K562 (cell line): ENCODE measurements at regions not wholly inside any gene's neighbourhood (a gene's known extent, or its start where the extent isn't known, plus 50 kb on each side); places are given as distances from the start of the nearest gene placed in this dataset.

Source experiments
- ATAC-seq: fragments of 200-7000 bp; cut with Tn5 transposase; 3 replicates; pipeline ENCODE4 v1.9.1; 2020; ENCODE audit warnings: moderate library complexity
- BruUV-seq: library from RNA; stranded (reverse); fragments of 400-500 nt; replicated peaks from 2 replicates; lab custom pipeline; 2021; lab: Mats Ljungman, UMichigan
- CTCF ChIA-PET: fragments of 300-600 bp; formaldehyde crosslinking; extraction: SDS; loops from one replicate; lab custom pipeline; 2021; ENCODE audit warnings: low intra/inter-chr PET ratio; lab: Yijun Ruan, JAX
- POLR2A ChIA-PET: fragments of 300-600, 350-650 bp; sonication (Branson Sonifier 250); formaldehyde crosslinking; extraction: SDS; loops from one replicate; lab custom pipeline; 2021; ENCODE audit warnings: antibody characterized with exemption, inconsistent platforms; lab: Yijun Ruan, JAX
- DNase-seq, 4 experiments: peaks; one replicate each; pipeline versions ENCODE4 v3.0.0 to v3.0.0-alpha.2; 2011 to 2018; ENCODE audit warnings: low spot score in 3 of 4, mixed read lengths in 3 of 4; ENCODE audit errors: extremely low read depth in 1 of 4
- FAIRE-seq: peaks from 2 replicates; lab custom pipeline; 2011; peaks lifted over from hg19 to GRCh38; lab: Jason Lieb, UNC
- H2AFZ ChIP-seq: 2 replicates; pipeline ENCODE4 v1.6.0; 2011; ENCODE audit warnings: low read depth, low read length, control low read depth, inconsistent platforms
- H3K27ac ChIP-seq: fragments of 200-600 bp; 3 replicates; pipeline ENCODE4 v1.8.0; 2011; ENCODE audit warnings: low read depth, mild to moderate bottlenecking, control low read depth, inconsistent platforms, low read length, moderate library complexity, mixed read lengths; ENCODE audit errors: extremely low read depth
- H3K27me3 ChIP-seq, 2 experiments: fragments of 300-600 bp in 1 of 2; 2 replicates in 1 of 2; 3 replicates in 1 of 2; pipeline versions ENCODE4 v1.6.0 to v1.8.0; 2011; ENCODE audit warnings: inconsistent platforms in 2 of 2, low read length in 2 of 2, mild to moderate bottlenecking in 1 of 2, mixed read lengths in 1 of 2, moderate library complexity in 1 of 2; ENCODE audit not compliant: control insufficient read depth in 2 of 2, insufficient read depth in 2 of 2
- H3K36me3 ChIP-seq: fragments of 300-600 bp; 3 replicates; pipeline ENCODE4 v1.8.0; 2011; ENCODE audit warnings: mild to moderate bottlenecking, low read length, inconsistent platforms; ENCODE audit not compliant: control insufficient read depth, insufficient read depth
- H3K4me1 ChIP-seq, 2 experiments: fragments of 200-600 bp in 1 of 2; replicated peaks in 1 of 2; 2 replicates in 1 of 2; 3 replicates in 1 of 2; pipeline versions ENCODE4 v1.5.1 to v1.8.0; 2011; ENCODE audit warnings: inconsistent platforms in 2 of 2, low read length in 2 of 2, mild to moderate bottlenecking in 1 of 2, mixed read lengths in 1 of 2, moderate library complexity in 1 of 2; ENCODE audit not compliant: control insufficient read depth in 2 of 2, insufficient read depth in 2 of 2
- H3K4me2 ChIP-seq: 2 replicates; pipeline ENCODE4 v1.6.1; 2011; ENCODE audit warnings: low read length, control low read depth, inconsistent platforms, mixed read lengths; ENCODE audit not compliant: insufficient read depth
- H3K4me3 ChIP-seq: fragments of 200-600 bp; sonication (generic), shearing (Covaris generic); 2 replicates; pipeline ENCODE4 v1.5.1; 2016; ENCODE audit warnings: control low read depth, inconsistent platforms
- H3K79me2 ChIP-seq: fragments of 200-600 bp; 3 replicates; pipeline ENCODE4 v1.8.0; 2011; ENCODE audit warnings: low read length, inconsistent platforms; ENCODE audit not compliant: control insufficient read depth, insufficient read depth
- H3K9ac ChIP-seq, 2 experiments: 2 replicates each; pipeline versions ENCODE4 v1.6.0 to v1.6.1; 2011; ENCODE audit warnings: low read depth in 2 of 2, low read length in 2 of 2, control low read depth in 1 of 2, inconsistent platforms in 1 of 2, mild to moderate bottlenecking in 1 of 2, mixed read lengths in 1 of 2; ENCODE audit not compliant: insufficient read depth in 1 of 2
- H3K9me1 ChIP-seq: one replicate; pipeline ENCODE4 v1.6.0; 2011; ENCODE audit warnings: inconsistent platforms, mild to moderate bottlenecking, low read length, moderate library complexity; ENCODE audit not compliant: control insufficient read depth, insufficient read depth
- H3K9me3 ChIP-seq: replicated peaks from 2 replicates; pipeline ENCODE4 v1.5.1; 2011; ENCODE audit warnings: low read depth, low read length, inconsistent platforms; ENCODE audit not compliant: control insufficient read depth, insufficient read depth
- H4K20me1 ChIP-seq: replicated peaks from 2 replicates; pipeline ENCODE4 v1.6.1; 2011; ENCODE audit warnings: low read length, inconsistent platforms, mixed read lengths; ENCODE audit not compliant: control insufficient read depth, insufficient read depth
- BCOR ChIP-seq: fragments of 450-650 bp; IDR thresholded peaks from 2 replicates; pipeline ENCODE4 v1.6.1; 2016
- ZNF79 ChIP-seq: fragments of 250-450 bp; sonication (Bioruptor Pico); IDR thresholded peaks from 2 replicates; pipeline ENCODE4 v1.4.0; 2020; ENCODE audit warnings: low read depth, mild to moderate bottlenecking, moderate library complexity
- WGBS: fragments of 100-300 bp; shearing (Covaris generic); methylation state at CpG from one replicate; pipeline ENCODE4 v1.1.6; 2016; ENCODE audit warnings: low coverage, mixed read lengths; ENCODE audit not compliant: insufficient coverage; ENCODE audit errors: missing lambda C conversion rate; 5-methylcytosine and 5-hydroxymethylcytosine counted together
- in situ Hi-C: fragments of 300-500 bp; cut with MboI; formaldehyde crosslinking; loops from 4 replicates; pipeline ENCODE4 v1.15.0; 2018; ENCODE audit warnings: inconsistent platforms, mixed read lengths
- intact Hi-C: fragments of 100-400 bp; cut with micrococcal nuclease; formaldehyde crosslinking; loops from 2 replicates; pipeline ENCODE4 v1.14.2; 2022
- TF ChIP-seq, protein P1 (sequence below), 2 experiments: fragments of 450-650 bp; IDR thresholded peaks; 2 replicates each; pipeline ENCODE4 v1.6.1; 2016
- TF ChIP-seq, protein P2 (sequence below): fragments of 250-450 bp; sonication (Bioruptor Pico); IDR thresholded peaks from 2 replicates; pipeline ENCODE4 v1.4.0; 2020; ENCODE audit warnings: mild to moderate bottlenecking, moderate library complexity

DNA sequence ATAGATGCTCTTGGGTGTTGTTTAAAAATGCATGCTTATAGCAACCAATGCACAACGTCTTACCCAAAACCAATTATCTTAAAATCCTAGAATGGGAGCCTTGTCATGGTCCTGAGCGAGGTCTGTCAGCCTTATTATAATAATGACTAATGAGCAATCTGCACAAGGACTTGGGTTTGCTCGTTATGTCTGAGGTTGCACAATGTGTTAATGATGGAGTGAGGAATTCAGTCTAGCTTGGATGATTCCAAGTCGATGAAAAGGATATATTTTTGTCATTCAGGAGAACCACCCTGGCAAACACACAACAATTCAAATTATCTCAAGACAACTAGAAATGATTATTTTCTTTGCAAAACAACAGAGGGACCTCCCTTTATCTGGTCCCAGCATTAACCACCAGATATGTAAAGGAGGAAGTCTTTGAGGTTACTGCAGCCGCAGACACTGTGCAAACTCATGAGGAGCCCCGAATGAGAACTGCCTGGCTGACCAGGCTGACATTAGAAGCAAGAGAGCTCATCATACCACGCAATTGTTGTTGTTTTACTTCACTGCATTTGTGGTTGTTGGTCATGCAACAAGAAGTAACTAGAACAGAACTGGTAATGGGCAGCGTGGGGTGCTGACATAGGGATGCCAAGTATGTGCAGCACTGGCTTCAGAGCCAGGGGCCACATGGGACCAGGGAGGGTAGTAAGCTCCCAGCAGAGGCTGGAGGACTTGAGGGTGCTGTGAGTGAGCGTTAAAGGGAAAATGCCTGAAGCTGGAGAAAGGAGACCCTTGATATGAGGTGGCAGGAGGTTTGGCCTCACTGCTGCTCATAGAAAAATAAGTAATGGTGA is 488.3 kb downstream of the CDH26 start (continued):
- TF ChIP-seq, protein P1, sequence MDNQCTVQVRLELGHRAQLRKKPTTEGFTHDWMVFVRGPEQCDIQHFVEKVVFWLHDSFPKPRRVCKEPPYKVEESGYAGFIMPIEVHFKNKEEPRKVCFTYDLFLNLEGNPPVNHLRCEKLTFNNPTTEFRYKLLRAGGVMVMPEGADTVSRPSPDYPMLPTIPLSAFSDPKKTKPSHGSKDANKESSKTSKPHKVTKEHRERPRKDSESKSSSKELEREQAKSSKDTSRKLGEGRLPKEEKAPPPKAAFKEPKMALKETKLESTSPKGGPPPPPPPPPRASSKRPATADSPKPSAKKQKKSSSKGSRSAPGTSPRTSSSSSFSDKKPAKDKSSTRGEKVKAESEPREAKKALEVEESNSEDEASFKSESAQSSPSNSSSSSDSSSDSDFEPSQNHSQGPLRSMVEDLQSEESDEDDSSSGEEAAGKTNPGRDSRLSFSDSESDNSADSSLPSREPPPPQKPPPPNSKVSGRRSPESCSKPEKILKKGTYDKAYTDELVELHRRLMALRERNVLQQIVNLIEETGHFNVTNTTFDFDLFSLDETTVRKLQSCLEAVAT (IDR thresholded peaks at IDR 0.05) = no peak
- TF ChIP-seq, protein P2, sequence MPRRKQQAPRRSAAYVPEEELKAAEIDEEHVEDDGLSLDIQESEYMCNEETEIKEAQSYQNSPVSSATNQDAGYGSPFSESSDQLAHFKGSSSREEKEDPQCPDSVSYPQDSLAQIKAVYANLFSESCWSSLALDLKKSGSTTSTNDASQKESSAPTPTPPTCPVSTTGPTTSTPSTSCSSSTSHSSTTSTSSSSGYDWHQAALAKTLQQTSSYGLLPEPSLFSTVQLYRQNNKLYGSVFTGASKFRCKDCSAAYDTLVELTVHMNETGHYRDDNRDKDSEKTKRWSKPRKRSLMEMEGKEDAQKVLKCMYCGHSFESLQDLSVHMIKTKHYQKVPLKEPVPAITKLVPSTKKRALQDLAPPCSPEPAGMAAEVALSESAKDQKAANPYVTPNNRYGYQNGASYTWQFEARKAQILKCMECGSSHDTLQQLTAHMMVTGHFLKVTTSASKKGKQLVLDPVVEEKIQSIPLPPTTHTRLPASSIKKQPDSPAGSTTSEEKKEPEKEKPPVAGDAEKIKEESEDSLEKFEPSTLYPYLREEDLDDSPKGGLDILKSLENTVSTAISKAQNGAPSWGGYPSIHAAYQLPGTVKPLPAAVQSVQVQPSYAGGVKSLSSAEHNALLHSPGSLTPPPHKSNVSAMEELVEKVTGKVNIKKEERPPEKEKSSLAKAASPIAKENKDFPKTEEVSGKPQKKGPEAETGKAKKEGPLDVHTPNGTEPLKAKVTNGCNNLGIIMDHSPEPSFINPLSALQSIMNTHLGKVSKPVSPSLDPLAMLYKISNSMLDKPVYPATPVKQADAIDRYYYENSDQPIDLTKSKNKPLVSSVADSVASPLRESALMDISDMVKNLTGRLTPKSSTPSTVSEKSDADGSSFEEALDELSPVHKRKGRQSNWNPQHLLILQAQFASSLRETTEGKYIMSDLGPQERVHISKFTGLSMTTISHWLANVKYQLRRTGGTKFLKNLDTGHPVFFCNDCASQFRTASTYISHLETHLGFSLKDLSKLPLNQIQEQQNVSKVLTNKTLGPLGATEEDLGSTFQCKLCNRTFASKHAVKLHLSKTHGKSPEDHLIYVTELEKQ (CRISPR knock-in tag) = no peak
- TF ChIP-seq, all 486 proteins: peak for 0

DNA sequence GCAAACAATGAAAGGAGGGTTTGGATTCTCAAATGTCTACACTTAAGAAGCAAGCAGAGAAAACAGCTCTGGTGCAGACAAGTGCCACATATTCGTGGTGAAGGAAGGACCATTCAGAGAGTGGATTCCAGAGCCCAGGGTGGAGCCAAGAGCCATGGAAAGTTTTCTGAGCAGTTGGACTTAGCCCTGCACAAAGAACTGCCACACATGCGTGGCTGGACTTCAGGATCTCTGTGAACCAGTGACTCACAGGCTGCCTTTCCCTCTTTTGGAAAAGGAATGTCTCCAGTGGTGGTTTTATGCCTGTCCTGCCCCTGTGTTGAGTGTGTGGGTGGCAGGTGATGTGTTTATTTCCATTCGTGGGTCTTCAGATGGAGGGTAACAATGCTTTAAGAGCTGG is 489.5 kb downstream of the CDH26 start:
- no peak for ATAC-seq
- Histone ChIP-seq H2AFZ (no peak overlapping the region), H3K9ac (no peak overlapping the region)

More for the DNA sequence above, 489.5 kb downstream of the CDH26 start:
- H3K4me1 ChIP-seq = no peaks in the 10 kb centered on the region
- WGBS = 3% methylated on average over 3 of the region's 3 CpGs
- no peak overlapping the region for H3K4me2 ChIP-seq
- no peak overlapping the region for H3K4me3 ChIP-seq
- no peak for TF ChIP-seq ZNF79 (CRISPR knock-in tag)
- no peak for TF ChIP-seq BCOR
- no TSS peak for BruUV-seq
- intact Hi-C loops = no loop called here
- H3K79me2 ChIP-seq = no peaks in the 10 kb centered on the region
- FAIRE-seq (no peak), DNase-seq (no peak)
- CTCF ChIA-PET = no interaction called here
- no peaks in the 10 kb centered on the region for H3K9me3 ChIP-seq
- H3K36me3 ChIP-seq = no peaks in the 10 kb centered on the region
- H3K9me1 ChIP-seq = no peaks in the 10 kb centered on the region
- in situ Hi-C loops = no loop called here
- H3K27ac ChIP-seq = no peak overlapping the region
- no peaks in the 10 kb centered on the region for H4K20me1 ChIP-seq
- peaks cover 0 to 3% of the 10 kb centered on the region in 2 experiments; a peak in 2 of 5 replicates for H3K27me3 ChIP-seq
- POLR2A ChIA-PET = no interaction called here
